ENCODE measurements at regions not wholly inside any gene's neighbourhood (a gene's known extent, or its start where the extent isn't known, plus 50 kb on each side); places are given as distances from the start of the nearest gene placed in this dataset.

DNA sequence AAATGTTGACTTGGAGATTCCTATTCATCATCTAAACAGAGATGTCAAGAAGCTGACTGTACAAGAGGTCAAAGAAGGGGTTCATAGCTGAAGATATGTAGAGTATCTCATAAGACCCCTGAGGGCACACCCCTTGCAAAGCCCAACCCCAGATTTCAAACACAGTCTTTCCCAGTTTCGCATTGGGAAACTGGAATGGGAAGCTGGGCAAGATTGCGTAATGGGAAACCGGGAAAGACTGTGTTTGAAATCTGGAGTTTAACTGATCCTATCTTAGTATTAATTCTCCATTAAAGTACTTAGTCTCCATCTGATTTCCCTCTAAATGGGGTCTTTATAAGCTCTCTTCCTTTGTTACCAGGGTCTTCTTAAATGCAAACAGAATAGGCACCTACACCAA, 99.5 kb downstream of the FAM76B start:
- DNase-seq, result no peak

DNA sequence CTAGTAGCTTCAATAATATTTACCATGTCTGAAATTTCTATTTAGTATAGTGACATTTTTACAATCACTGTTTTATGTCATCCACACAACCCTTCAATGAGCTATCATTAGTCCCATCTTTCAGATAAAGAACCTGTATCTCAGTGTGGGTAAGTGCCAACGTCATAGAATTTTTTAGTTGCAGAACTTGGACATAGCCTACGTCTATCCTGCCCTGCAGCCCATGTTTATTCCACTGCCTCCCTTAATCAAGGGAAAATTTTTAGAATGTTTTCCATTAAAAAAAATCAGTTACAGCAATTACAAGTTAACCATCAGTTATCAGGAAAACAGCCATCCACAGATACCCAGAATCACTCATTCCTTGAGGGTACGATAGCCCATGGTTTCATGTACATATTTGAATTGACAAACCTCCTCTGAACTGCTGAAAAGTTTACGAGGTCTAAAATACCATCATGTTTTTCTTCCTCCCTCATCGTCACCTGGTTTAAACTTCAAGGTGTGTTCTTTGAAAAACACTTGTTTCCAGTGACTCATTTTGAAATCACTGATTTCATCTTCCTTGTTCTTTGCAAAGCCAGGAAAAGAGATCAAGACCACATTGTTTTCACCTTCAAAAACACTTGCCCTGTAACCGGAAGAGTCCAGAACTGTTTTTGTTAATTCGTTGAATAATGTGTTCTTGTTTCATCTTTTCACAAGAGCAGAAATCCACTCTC, 100.9 kb downstream of the FAM76B start:
- DNase-seq, result no peak

DNA sequence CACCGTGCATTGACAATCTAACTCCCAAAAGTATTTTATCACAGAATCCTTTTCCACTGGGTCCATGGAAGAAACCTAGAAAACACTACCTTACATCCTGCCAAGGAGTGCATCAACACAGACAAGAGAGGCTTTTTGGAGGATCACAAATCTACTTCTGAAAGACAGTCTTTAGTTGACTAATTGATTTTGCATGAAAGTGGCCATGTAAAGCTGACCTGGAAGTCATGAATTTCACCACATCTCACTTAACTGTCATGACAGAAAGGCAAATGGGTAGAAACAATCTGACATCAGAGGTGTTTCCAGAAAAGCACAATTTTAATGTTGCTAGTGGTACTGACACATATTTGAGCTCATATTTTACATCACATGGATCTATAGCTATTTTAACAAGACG, 101.6 kb downstream of the FAM76B start:
- no peak for DNase-seq

DNA sequence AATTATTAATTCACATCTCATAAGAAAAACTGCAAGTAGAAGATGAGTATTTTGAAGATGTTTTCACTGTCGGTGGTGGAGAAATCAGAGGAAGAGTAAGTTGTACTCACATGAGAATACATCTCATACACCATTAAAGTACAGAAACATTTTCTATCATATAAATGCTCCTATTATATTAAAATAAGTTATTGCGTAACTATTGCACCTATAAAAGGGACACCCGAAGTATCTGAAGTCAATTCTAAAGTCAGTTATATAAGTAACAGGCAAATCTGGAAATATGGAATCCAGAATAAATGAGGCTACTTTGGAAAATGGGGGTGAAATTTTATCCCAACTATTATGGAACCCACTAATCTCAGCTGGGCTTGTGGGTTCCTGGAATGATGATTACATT, 103.3 kb downstream of the FAM76B start:
- DNase-seq, result no peak

DNA sequence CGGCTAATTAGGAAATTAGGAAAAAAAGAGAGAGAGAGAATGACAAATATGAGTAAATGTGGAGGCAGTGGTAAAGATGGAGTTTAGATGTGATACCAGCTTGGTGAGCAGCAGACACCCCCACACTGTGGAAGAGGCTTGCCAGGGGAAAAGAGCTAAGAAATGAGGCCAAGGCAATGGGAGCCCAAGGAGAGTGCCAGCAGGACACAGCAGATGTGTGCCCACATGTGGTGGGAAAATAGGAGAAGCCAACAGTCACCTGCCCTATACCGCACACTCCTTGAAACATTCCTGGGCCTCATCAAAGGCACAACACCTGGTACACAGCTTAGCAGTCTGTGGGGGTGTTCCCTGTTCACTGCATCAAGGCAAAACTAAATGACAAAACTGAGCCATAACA, 104.9 kb downstream of the FAM76B start:
- DNase-seq, result peak; percentile 67

DNA sequence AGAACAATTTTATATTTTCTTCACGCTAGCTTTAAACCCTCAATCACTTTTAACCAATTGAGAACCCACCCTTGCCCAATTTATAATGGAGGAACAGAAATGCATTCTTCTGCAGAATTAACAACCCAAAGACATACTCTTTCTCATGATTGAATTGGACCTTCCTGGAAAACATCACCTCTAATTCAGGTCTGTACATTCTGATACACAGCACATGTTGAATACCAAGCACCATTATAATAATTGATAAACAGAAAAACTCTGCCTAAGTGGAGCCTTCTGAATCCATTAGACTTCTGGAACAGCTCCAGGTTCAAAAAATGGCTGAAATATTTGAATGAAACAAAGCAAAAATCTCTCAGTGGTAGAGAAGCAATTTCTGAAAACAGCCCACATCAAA, 105.4 kb downstream of the FAM76B start:
- DNase-seq, result no peak

DNA sequence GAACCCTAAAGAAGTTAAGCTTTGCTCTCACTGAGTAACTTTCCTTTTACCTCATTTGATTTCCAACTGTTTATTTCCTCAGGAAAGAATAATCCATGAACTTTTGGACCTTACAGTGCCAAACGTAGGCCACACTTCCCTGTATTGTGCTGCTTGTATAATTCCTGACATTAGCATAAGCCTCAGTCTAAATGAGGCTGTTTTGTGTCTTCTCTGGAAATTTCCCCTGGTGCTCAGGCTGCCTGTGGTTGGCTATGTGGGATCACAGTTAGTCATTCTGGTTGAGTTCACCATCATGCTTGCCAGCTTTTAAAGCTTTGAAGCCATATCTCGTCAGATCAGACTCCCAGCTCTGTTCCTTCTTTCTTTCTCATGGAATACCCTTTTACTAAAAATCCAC, 107.0 kb downstream of the FAM76B start:
- DNase-seq, result no peak

DNA sequence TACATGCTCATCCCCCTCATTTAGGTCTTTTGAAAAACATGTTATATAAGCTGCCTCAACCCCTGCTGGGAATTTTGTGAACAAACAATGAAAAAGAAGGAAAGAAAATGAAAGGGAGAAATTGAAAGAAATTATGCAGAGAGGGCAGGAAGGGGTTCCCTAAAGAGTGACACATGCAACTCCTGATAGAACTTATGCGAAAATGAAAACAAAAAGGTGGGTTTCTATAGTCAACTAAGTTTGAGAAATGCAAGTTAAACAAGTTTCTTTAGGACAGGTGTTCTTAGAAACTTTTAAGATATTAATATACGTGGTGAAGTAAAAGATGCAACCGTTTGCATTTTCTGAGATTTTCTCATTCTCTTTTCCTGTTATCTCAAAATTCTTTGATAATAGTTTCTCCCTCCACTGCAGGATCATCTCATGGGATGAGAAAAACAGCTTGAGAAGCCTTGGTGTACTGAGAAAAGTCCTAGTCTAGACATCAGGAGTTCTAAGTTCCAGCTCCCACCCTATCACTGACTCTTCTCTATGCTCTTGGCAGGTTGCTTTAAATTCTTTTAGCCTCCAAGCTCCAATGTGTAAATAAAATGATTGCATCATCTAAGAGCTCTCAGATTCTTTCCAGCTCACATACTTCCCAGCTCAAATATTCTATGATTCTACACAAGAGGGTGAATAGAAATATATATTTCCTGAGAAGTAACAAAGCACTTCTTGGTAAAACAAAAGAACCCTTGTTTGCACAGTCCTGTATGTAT, 109.2 kb downstream of the FAM76B start:
- DNase-seq, result no peak

DNA sequence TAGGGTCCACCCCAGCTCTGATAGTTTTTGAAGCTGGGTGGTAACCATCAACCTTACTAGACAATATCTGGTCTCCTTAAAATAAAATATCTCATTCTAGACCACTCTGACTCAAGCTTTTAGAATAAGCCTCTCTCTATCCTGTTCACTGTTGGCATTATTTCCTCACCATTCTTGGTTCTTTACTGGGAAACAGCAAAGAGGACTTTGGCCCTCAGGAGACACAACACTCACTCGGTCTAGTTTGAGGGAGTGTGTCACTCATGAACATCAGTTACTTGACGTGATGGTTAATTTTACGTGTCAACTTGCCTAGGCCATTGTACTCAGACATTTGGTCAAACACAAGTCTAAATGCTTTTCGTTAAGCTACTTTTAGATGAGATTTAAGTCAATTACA, 110.6 kb downstream of the FAM76B start:
- DNase-seq, result no peak

DNA sequence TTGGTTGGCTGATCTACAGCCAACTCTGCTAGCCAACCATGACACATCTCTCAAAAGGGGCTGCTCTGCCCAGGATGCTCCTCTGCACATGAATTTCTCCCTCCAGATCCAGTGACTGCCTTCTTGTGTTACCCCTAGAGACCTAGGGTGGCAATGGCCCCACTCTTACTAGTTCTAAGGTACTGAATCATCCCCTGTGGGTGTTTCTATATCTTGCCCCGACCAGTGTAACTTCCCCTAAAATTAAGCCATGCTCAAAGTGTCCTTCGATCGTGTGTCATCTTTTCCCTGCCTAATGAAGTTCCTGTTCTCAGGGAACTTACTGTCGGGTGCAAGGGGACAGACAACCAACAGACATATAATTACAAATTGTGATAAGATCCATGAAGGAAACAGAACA, 113.3 kb downstream of the FAM76B start:
- no peak for DNase-seq

DNA sequence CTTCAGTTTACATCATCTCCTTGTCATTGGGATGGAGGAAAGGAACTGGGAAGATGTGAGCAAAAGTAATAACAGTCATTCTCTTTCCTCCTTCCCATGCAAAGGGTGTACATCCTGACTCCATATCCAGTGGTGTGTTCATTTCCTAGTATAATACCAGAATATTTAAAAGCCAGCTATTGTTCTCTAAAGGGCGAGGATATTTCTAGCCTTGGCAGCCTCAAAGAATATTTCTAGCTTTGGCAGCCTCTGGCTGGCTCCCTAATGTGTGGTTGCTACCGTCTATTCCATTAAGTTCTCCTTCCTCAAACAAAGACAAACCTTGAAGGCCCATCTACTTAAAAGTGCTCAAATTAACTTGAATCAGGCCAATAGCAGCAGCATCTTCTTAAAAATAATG, 114.0 kb downstream of the FAM76B start:
- no peak for DNase-seq

DNA sequence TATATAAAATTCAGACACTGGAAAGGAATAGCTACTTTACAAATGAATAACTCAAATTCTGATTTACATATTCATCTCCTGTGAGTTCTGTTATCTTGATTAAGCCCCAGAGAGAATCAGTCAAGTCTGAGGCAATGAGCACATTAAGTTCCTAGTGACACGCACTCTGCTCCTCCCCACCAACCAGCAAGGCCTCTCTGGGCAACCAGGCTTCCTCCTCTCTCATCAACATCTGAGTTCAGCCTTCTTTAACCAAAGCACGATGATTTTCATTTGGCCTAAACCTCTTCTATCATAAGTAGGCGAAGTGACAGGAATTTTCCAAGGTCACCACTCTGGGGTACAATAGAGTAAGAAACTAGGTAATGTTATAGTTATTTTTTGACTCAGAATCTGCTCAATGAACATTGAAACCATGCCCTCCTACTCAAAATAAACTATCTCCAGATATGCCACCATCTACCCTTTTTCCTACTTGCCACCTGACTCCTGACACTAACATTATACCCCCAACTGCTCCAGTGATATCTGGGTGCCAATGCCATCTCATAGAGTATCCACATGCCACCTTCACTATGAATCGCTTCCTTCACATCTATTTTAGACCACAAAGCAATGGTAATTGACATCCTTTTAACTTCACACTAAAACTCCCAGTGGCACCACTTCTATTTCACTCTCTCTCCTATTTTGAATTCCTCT, 114.8 kb downstream of the FAM76B start:
- no peak for DNase-seq

DNA sequence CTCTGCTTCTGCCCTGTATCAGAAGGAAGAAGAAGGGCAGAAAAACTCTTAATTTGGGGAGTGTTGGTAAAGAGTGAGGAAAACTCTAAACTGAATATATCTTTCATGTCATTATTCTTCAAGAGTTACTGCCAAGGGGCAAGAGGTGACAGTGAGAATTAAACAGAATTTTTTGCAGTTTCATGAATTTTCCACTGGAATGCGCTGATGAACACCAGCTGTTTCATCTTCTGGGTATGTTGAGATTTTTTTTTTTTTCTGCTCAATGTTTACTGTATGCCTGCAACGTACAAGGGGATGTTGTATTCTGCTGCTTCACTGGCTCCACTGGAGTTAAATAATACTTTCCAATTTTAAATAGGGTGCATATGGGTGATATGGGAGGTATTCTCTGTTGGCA, 117.8 kb downstream of the FAM76B start:
- DNase-seq, result peak; percentile 90

DNA sequence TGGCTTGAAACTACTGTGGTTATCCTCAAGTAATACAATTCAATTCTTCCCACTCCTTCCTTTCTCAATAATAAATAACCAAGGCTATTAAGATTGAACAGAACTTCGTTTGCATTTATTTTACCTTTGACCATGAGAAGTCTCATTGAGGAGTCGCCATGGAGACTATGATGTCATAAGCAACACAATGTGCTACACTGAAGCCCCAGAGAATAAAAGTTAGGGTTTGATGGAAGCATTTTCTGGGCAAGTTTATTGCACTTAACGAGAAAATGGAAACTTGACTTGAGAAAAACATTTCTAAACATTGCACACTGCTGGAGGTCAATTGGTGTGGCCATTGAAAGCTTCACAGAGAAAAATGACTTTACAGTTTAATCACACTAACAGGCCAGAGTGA, 121.5 kb downstream of the FAM76B start:
- DNase-seq, result no peak

DNA sequence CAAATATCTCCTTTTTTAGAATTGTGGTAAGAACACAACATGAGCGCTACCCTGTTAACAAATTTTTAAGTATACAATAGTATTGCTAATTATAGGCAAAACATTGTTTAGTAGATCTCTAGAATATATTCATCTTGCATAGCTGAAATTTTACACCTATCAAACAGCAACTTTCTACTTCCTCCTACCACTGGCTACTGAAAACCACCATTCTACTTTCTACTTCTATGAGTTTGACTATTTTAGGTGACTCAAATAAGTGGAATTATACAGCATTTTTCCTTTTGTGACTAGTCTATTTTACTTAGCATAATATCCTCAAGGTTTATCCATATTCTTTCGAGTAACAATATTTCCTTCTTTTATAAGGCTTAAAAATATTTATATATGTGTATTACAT, 128.4 kb downstream of the FAM76B start:
- no peak for DNase-seq

DNA sequence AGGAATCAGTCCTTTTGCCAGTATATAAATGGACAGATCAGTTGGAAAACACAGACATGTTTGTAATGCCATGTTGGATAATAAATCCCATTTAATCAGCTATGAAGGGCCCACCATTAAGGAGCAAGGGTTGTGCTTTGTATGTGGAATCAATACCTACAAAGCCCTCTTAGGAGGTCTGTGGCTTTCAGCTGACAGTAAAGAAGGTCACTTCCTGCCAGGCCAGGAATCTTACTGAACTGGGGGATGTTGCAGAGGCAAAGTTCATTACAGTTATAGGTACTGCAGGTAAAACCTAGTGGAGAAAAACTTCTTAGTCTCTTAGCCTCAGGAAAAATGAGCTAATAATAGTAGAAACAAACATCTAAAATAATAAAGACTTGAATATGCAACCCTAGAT, 129.5 kb downstream of the FAM76B start:
- DNase-seq, result no peak

DNA sequence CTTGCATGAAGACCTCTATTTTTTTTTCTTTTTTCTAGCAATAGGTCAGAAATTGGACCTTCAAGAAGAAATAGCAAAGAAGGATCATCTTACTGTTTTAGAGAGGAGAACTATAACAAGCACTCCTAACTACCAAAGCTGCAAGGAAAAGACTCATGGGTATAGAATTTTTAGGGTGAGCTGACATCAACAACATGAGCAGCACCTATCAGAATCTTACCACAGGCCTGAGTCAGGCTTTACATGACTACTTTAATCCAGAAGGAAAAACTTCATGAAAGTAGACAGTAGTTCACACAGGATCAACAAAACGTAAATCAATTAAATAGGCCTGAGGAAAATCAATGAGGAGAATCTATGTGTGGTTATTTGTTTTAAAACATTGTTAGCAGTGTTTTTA, 130.5 kb downstream of the FAM76B start:
- DNase-seq, result no peak

DNA sequence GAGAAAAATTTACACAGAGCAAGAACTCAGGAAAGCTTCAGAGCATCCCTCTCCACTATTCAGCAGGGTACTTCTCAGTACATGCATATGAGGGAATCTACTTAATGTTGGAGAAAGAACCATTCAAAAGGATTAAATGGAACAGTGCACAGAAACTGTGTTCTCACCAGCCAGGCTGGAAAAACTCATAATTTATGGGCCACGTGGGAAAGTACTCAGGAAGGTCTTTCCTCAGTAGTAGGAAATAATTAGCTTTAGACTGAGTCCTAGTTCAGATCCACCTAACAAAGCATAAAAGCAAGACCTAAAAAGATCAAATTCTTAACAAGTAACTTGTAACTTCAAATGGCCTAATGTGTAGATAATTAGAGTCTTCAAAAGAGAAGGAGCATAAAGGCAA, 134.0 kb downstream of the FAM76B start:
- no peak for DNase-seq

DNA sequence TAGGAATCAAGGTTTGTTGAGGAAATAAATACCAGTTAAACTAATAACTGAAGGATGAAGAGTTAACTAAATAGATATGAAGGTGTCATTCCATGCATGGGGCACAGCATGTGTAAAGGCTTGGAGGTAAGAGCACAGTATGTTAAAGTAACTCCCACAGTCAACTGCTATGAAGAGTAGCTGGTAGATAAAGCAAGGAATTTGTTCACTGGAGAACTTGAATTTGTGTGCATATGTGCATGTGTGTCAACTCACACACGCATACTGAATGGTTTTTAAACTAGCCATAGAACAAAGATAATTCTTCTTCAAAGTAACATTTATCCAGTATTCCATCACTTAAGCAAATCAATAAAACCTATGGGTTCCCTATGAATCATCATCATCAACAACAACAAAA, 135.9 kb downstream of the FAM76B start:
- no peak for DNase-seq

DNA sequence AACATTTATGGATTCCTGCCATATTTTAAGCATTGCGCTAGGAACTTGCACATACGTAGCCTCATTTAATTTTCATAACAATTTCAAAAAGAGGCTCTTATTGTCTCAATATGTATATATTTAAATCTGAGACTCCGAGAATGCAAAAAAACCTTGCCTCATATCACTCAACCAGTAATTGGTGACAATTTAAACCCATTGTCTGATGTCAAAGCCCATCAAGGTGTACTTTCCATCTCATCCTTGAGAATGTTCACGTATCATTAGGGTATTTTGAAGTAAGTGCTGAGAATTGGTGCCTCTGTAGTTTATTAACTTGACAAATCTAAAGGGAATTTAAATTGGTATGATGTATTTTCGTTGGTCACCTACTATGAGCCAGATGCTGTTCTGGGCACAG, 136.5 kb downstream of the FAM76B start:
- no peak for DNase-seq

DNA sequence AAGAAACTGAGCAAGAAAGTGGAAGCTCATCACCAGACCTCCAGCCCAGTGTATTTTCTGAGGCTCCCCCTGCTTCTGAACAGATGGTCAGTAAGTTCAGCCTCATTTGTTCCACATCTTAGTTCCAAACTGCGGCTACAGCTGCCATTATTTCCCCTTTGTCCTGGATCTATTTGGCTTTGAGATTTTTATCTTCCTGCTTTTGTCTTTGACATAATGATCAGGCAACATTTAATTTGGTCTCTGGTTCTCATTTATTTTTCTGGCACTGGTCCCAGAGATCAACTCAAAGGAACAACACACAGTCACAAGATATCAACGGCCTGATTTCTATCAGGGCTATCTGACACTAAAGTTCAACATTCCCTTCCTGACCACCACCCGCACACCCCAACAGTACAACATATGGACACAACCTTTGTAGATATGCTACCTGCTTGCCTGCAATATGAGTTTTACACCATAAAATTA, 137.5 kb downstream of the FAM76B start:
- peak; percentile 89 for DNase-seq

DNA sequence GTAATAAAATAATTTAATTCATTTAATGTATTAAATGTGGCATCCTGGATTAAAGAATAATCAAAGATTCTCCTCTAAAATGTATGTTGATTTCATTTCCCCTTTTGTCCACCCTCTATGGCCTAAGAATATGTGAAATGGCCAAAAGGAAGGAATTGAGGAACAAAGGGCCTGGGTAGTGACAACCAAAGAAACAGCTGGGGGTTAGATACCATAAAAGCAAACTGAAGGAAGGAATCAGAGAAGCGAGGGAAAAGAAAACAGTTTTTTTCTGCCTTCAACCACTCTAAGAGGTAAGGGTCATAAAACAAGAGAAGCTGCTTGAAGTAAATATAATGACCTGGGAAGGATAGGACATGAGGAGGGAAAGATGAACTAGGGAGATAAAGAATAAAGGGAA, 139.3 kb downstream of the FAM76B start:
- no peak for DNase-seq

DNA sequence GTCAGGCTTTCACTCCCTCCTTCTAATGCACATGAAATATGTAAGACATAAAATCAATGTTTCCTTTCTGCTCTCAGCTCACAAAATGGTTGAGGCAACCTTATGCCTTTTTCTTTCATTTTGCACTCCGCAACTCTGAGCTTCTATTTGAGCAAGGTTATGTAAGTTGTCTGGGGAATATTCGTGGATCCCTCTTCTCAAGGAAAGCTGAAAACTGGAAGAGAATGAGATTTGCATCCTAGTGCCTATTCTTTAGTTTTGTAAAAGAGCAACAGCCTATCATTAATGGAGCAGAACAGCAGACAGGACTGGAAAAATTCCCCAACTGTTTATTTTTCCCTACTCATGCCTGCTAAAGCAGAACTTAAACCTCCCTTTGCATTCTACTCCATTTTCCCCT, 141.7 kb downstream of the FAM76B start:
- DNase-seq, result no peak

DNA sequence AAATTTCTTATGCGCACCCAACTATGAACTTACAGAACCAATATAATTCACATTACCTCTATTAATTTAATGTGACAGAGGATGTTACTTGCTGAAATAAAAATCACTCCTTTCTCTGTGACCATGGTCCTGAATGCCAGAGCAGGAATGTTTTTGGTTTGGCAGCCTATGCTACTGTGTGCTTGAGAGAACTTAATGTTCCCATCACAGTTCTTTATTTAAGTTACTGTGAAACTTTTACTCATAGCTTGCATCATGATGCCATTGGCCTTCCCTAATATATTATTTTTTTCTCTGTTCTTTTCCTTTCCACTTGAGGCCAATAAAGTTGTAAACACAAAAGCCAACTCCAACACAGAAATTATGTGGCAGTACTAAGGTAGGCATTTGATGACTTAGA, 142.2 kb downstream of the FAM76B start:
- no peak for DNase-seq

All from NCI-H2171 treated with DMSO at 0.1 percent for 48 hours (cell line).